ENCODE measurements at regions not wholly inside any gene's neighbourhood (a gene's known extent, or its start where the extent isn't known, plus 50 kb on each side); places are given as distances from the start of the nearest gene placed in this dataset.

DNA sequence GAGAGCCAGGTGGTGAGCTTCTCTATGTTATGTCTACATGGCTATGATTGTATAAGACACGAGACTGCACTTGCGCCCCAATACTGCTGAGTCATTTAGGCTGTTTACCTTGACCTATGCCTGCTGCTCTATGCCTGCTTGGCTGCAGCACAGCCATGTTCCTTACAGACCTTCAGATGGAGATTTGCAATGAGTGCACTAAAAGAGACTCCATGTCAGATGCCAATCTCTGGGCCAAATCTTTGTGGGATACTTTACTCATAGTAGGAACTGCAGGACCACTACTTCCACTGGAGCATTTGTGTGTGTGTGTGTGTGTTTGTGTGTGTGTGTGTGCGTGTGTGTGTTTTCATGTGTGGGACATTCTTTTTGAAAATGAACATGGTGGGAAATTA is 50.0 kb upstream of the KMT2E start:
- TF ChIP-seq, protein P1, sequence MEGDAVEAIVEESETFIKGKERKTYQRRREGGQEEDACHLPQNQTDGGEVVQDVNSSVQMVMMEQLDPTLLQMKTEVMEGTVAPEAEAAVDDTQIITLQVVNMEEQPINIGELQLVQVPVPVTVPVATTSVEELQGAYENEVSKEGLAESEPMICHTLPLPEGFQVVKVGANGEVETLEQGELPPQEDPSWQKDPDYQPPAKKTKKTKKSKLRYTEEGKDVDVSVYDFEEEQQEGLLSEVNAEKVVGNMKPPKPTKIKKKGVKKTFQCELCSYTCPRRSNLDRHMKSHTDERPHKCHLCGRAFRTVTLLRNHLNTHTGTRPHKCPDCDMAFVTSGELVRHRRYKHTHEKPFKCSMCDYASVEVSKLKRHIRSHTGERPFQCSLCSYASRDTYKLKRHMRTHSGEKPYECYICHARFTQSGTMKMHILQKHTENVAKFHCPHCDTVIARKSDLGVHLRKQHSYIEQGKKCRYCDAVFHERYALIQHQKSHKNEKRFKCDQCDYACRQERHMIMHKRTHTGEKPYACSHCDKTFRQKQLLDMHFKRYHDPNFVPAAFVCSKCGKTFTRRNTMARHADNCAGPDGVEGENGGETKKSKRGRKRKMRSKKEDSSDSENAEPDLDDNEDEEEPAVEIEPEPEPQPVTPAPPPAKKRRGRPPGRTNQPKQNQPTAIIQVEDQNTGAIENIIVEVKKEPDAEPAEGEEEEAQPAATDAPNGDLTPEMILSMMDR (IDR thresholded peaks at IDR 0.05; ENCODE audit: insufficient read depth, low read depth, low read length, missing control alignments), result no peak
- H3K4me3 ChIP-seq (ENCODE audit: low read depth, low read length), result no peak overlapping the region
- peak; percentile 21 for DNase-seq (ENCODE audit: low read depth)
